ENCODE measurements at regions not wholly inside any gene's neighbourhood (a gene's known extent, or its start where the extent isn't known, plus 50 kb on each side); places are given as distances from the start of the nearest gene placed in this dataset.

- TF ChIP-seq POLR2A (IDR thresholded peaks at IDR 0.05) (no peak), CTCF (IDR thresholded peaks at IDR 0.05) (no peak)
Measured at GRCh38 chr3:76733073-76733759, 306.7 kb upstream of the ROBO2 start.
